ENCODE measurements at regions not wholly inside any gene's neighbourhood (a gene's known extent, or its start where the extent isn't known, plus 50 kb on each side); places are given as distances from the start of the nearest gene placed in this dataset.

- TF ChIP-seq CTCF (IDR thresholded peaks at IDR 0.05): no peak
- H3K27me3 ChIP-seq: no peaks in the 10 kb centered on the region
- no peak for DNase-seq
- no peaks in the 10 kb centered on the region for H3K36me3 ChIP-seq
- no peak overlapping the region for H3K4me3 ChIP-seq
- intact Hi-C loops (cut with DNase I): no loop called here
- H3K9me3 ChIP-seq: no peaks in the 10 kb centered on the region
- peaks cover 32% of the 10 kb centered on the region for H3K4me1 ChIP-seq
- no peak for ATAC-seq
- no peak overlapping the region for H3K27ac ChIP-seq
These were observed 197.1 kb upstream of the FOXN3 start for GRCh38 chr14:89614009-89614691.

GRCh38 chr14:89613260-89614008 lies 196.4 kb upstream of the FOXN3 start:
- H3K27ac ChIP-seq: no peak overlapping the region
- no peaks in the 10 kb centered on the region for H3K36me3 ChIP-seq
- no peak for DNase-seq
- intact Hi-C loops (cut with DNase I): no loop called here
- H3K4me3 ChIP-seq: no peak overlapping the region
- no peak for ATAC-seq
- TF ChIP-seq CTCF (IDR thresholded peaks at IDR 0.05): no peak
- H3K9me3 ChIP-seq: no peaks in the 10 kb centered on the region
- no peaks in the 10 kb centered on the region for H3K27me3 ChIP-seq
- H3K4me1 ChIP-seq: peaks cover 32% of the 10 kb centered on the region

- Histone ChIP-seq H3K9me3 (no peaks in the 10 kb centered on the region), H3K4me1 (peaks cover 11% of the 10 kb centered on the region), H3K27ac (no peak overlapping the region), H3K4me3 (no peak overlapping the region), H3K36me3 (no peaks in the 10 kb centered on the region), H3K27me3 (no peaks in the 10 kb centered on the region)
- no peak for ATAC-seq
- intact Hi-C loops (cut with DNase I): no loop called here
- TF ChIP-seq CTCF (IDR thresholded peaks at IDR 0.05): no peak
- no peak for DNase-seq
These were observed 192.6 kb upstream of the FOXN3 start for GRCh38 chr14:89609500-89610100.

- ATAC-seq (no peak), DNase-seq (no peak)
- Histone ChIP-seq H3K9me3 (no peaks in the 10 kb centered on the region), H3K4me3 (no peak overlapping the region), H3K36me3 (no peaks in the 10 kb centered on the region), H3K27me3 (no peaks in the 10 kb centered on the region), H3K4me1 (no peaks in the 10 kb centered on the region), H3K27ac (no peak overlapping the region)
- no peak for TF ChIP-seq CTCF (IDR thresholded peaks at IDR 0.05)
- intact Hi-C loops (cut with DNase I): no loop called here
These were observed 190.4 kb upstream of the FOXN3 start for GRCh38 chr14:89607453-89607852.

- no peak for DNase-seq
- Histone ChIP-seq H3K27ac (no peak overlapping the region), H3K4me3 (no peak overlapping the region), H3K4me1 (no peaks in the 10 kb centered on the region), H3K9me3 (peaks cover 1% of the 10 kb centered on the region), H3K27me3 (no peaks in the 10 kb centered on the region), H3K36me3 (no peaks in the 10 kb centered on the region)
- intact Hi-C loops (cut with DNase I): no loop called here
- ATAC-seq: no peak
- no peak for TF ChIP-seq CTCF (IDR thresholded peaks at IDR 0.05)
These were observed 187.0 kb upstream of the FOXN3 start for GRCh38 chr14:89603938-89604480.

All from upper lobe of right lung (tissue), 1 donor.